ENCODE measurements at regions not wholly inside any gene's neighbourhood (a gene's known extent, or its start where the extent isn't known, plus 50 kb on each side); places are given as distances from the start of the nearest gene placed in this dataset.

GRCh38 chr6:139941826-139942225 is 567.4 kb upstream of the CITED2 start:
- TF ChIP-seq EZH2 (IDR thresholded peaks at IDR 0.05; ENCODE audit: insufficient read depth, poor library complexity, severe bottlenecking) (no peak), EZH2phosphoT487 (IDR thresholded peaks at IDR 0.05; ENCODE audit: insufficient read depth, low read depth) (no peak)

Measured in GM23248 (cell line).